ENCODE measurements at regions not wholly inside any gene's neighbourhood (a gene's known extent, or its start where the extent isn't known, plus 50 kb on each side); places are given as distances from the start of the nearest gene placed in this dataset.

GRCh38 chr10:59512951-59513350 is 150.6 kb upstream of the FAM13C start:
- H3K4me2 ChIP-seq (ENCODE audit: low read length): no peak overlapping the region

DNA sequence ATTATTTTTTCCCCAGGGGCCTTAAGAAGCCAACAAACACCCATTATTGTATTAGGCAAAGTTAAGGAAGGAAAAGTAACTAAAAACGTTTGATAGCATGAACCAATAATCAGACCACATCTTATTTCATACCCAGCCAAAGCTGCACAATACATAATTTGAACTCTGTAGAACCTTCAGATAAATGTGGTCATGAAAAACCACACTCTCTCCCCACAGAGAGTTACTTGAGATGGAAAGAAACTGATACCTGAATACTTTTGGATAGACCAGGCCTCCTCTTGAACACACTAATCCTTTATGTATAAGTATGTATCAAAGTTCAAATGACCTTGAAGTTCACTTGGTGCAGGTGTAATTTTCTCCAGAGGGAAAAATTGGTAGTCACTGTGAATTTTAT is 146.6 kb upstream of the FAM13C start:
- H3K27me3 ChIP-seq (ENCODE audit: low read depth, low read length): no peaks in the 10 kb centered on the region
- no peaks in the 10 kb centered on the region for H3K4me1 ChIP-seq (ENCODE audit: low read length)
- no peak overlapping the region for H3K4me2 ChIP-seq (ENCODE audit: low read length)
- H2AFZ ChIP-seq (ENCODE audit: low read depth, low read length): no peak overlapping the region
- no peak overlapping the region for H3K9ac ChIP-seq (ENCODE audit: low read length)
- H4K20me1 ChIP-seq (ENCODE audit: insufficient read depth, low read length): no peaks in the 10 kb centered on the region
- no peak for TF ChIP-seq EZH2phosphoT487 (IDR thresholded peaks at IDR 0.05; ENCODE audit: low read depth)
- TF ChIP-seq, protein P1, sequence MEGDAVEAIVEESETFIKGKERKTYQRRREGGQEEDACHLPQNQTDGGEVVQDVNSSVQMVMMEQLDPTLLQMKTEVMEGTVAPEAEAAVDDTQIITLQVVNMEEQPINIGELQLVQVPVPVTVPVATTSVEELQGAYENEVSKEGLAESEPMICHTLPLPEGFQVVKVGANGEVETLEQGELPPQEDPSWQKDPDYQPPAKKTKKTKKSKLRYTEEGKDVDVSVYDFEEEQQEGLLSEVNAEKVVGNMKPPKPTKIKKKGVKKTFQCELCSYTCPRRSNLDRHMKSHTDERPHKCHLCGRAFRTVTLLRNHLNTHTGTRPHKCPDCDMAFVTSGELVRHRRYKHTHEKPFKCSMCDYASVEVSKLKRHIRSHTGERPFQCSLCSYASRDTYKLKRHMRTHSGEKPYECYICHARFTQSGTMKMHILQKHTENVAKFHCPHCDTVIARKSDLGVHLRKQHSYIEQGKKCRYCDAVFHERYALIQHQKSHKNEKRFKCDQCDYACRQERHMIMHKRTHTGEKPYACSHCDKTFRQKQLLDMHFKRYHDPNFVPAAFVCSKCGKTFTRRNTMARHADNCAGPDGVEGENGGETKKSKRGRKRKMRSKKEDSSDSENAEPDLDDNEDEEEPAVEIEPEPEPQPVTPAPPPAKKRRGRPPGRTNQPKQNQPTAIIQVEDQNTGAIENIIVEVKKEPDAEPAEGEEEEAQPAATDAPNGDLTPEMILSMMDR (IDR thresholded peaks at IDR 0.05; ENCODE audit: low read depth, low read length): no peak
- no peaks in the 10 kb centered on the region for H3K9me3 ChIP-seq (ENCODE audit: insufficient read depth, low read length)
- H3K27ac ChIP-seq (ENCODE audit: low read length): no peak overlapping the region
- no peaks in the 10 kb centered on the region for H3K36me3 ChIP-seq (replicated peaks; ENCODE audit: low read depth, low read length)
- H3K4me3 ChIP-seq (ENCODE audit: low read length): no peak overlapping the region
- H3K79me2 ChIP-seq (ENCODE audit: low read length): no peaks in the 10 kb centered on the region

More at GRCh38 chr10:59512951-59513350, 150.6 kb upstream of the FAM13C start:
- H3K4me1 ChIP-seq (ENCODE audit: low read length): no peaks in the 10 kb centered on the region
- H3K79me2 ChIP-seq (ENCODE audit: low read length): no peaks in the 10 kb centered on the region
- no peaks in the 10 kb centered on the region for H3K36me3 ChIP-seq (replicated peaks; ENCODE audit: low read depth, low read length)
- H4K20me1 ChIP-seq (ENCODE audit: insufficient read depth, low read length): no peaks in the 10 kb centered on the region
- TF ChIP-seq, protein P1 (IDR thresholded peaks at IDR 0.05; ENCODE audit: low read depth, low read length): no peak
- TF ChIP-seq EZH2phosphoT487 (IDR thresholded peaks at IDR 0.05; ENCODE audit: low read depth): no peak
- H3K27ac ChIP-seq (ENCODE audit: low read length): no peak overlapping the region
- no peak overlapping the region for H3K9ac ChIP-seq (ENCODE audit: low read length)
- H2AFZ ChIP-seq (ENCODE audit: low read depth, low read length): no peak overlapping the region
- H3K27me3 ChIP-seq (ENCODE audit: low read depth, low read length): no peaks in the 10 kb centered on the region
- H3K4me3 ChIP-seq (ENCODE audit: low read length): no peak overlapping the region
- no peaks in the 10 kb centered on the region for H3K9me3 ChIP-seq (ENCODE audit: insufficient read depth, low read length)

GRCh38 chr10:59508296-59508695 is 145.9 kb upstream of the FAM13C start:
- no peak overlapping the region for H3K4me2 ChIP-seq (ENCODE audit: low read length)
- H3K9me3 ChIP-seq (ENCODE audit: insufficient read depth, low read length): no peaks in the 10 kb centered on the region
- no peak overlapping the region for H3K4me3 ChIP-seq (ENCODE audit: low read length)
- no peaks in the 10 kb centered on the region for H3K4me1 ChIP-seq (ENCODE audit: low read length)
- no peaks in the 10 kb centered on the region for H4K20me1 ChIP-seq (ENCODE audit: insufficient read depth, low read length)
- H3K79me2 ChIP-seq (ENCODE audit: low read length): no peaks in the 10 kb centered on the region
- TF ChIP-seq, protein P1 (IDR thresholded peaks at IDR 0.05; ENCODE audit: low read depth, low read length): no peak
- no peak for TF ChIP-seq EZH2phosphoT487 (IDR thresholded peaks at IDR 0.05; ENCODE audit: low read depth)
- H3K9ac ChIP-seq (ENCODE audit: low read length): no peak overlapping the region
- no peaks in the 10 kb centered on the region for H3K27me3 ChIP-seq (ENCODE audit: low read depth, low read length)
- no peak overlapping the region for H2AFZ ChIP-seq (ENCODE audit: low read depth, low read length)
- no peak overlapping the region for H3K27ac ChIP-seq (ENCODE audit: low read length)
- no peaks in the 10 kb centered on the region for H3K36me3 ChIP-seq (replicated peaks; ENCODE audit: low read depth, low read length)

- H3K9ac ChIP-seq (ENCODE audit: low read length): no peak overlapping the region
- no peaks in the 10 kb centered on the region for H3K9me3 ChIP-seq (ENCODE audit: insufficient read depth, low read length)
- no peaks in the 10 kb centered on the region for H3K4me1 ChIP-seq (ENCODE audit: low read length)
- H3K4me3 ChIP-seq (ENCODE audit: low read length): no peak overlapping the region
- TF ChIP-seq EZH2phosphoT487 (IDR thresholded peaks at IDR 0.05; ENCODE audit: low read depth): no peak
- TF ChIP-seq, protein P1 (IDR thresholded peaks at IDR 0.05; ENCODE audit: low read depth, low read length): no peak
- H3K27ac ChIP-seq (ENCODE audit: low read length): no peak overlapping the region
- no peaks in the 10 kb centered on the region for H3K79me2 ChIP-seq (ENCODE audit: low read length)
- no peak overlapping the region for H2AFZ ChIP-seq (ENCODE audit: low read depth, low read length)
- H3K4me2 ChIP-seq (ENCODE audit: low read length): no peak overlapping the region
- no peaks in the 10 kb centered on the region for H3K36me3 ChIP-seq (replicated peaks; ENCODE audit: low read depth, low read length)
- no peaks in the 10 kb centered on the region for H3K27me3 ChIP-seq (ENCODE audit: low read depth, low read length)
- H4K20me1 ChIP-seq (ENCODE audit: insufficient read depth, low read length): no peaks in the 10 kb centered on the region
Observed at GRCh38 chr10:59505926-59506325, 143.6 kb upstream of the FAM13C start.

Data from OCI-LY3 (cell line).